ENCODE measurements at regions not wholly inside any gene's neighbourhood (a gene's known extent, or its start where the extent isn't known, plus 50 kb on each side); places are given as distances from the start of the nearest gene placed in this dataset.

GRCh38 chr18:44320619-44321460 is 359.8 kb upstream of the SETBP1 start:
- H3K4me3 ChIP-seq (ENCODE audit: low read length): no peak overlapping the region
- Mint-ChIP-seq H3K27me3 (ENCODE audit: low read depth in 2 of 2) (no peaks in the 10 kb centered on the region), H3K36me3 (no peaks in the 10 kb centered on the region), H3K4me1 (no peaks in the 10 kb centered on the region), H3K4me3 (no peak overlapping the region), H3K27ac (no peak overlapping the region), H3K9me3 (no peaks in the 10 kb centered on the region)
- no peak overlapping the region for H3K27ac ChIP-seq (ENCODE audit: low read length)
- no peaks in the 10 kb centered on the region for H3K4me1 ChIP-seq (ENCODE audit: control insufficient read depth, insufficient read depth, low read length)
- no peaks in the 10 kb centered on the region for H3K36me3 ChIP-seq (ENCODE audit: control insufficient read depth, insufficient read depth, low read length)
- WGBS (ENCODE audit: insufficient coverage): 90% methylated on average over 26 of the region's 26 CpGs
- TF ChIP-seq CTCF (IDR thresholded peaks at IDR 0.05): no peak
- H3K27me3 ChIP-seq (ENCODE audit: control insufficient read depth, insufficient read depth, low read length): no peaks in the 10 kb centered on the region
- DNase-seq (no peak), ATAC-seq (no peak)
- intact Hi-C loops (cut with micrococcal nuclease): no loop called here
- no peaks in the 10 kb centered on the region for H3K9me3 ChIP-seq (ENCODE audit: control insufficient read depth, insufficient read depth, low read length)

GRCh38 chr18:44321868-44322590 is 358.7 kb upstream of the SETBP1 start:
- ATAC-seq (no peak), DNase-seq (no peak)
- Histone ChIP-seq H3K27ac (ENCODE audit: low read length) (no peak overlapping the region), H3K9me3 (ENCODE audit: control insufficient read depth, insufficient read depth, low read length) (no peaks in the 10 kb centered on the region), H3K27me3 (ENCODE audit: control insufficient read depth, insufficient read depth, low read length) (no peaks in the 10 kb centered on the region), H3K4me3 (ENCODE audit: low read length) (no peak overlapping the region), H3K36me3 (ENCODE audit: control insufficient read depth, insufficient read depth, low read length) (no peaks in the 10 kb centered on the region), H3K4me1 (ENCODE audit: control insufficient read depth, insufficient read depth, low read length) (no peaks in the 10 kb centered on the region)
- H3K27ac Mint-ChIP-seq: no peak overlapping the region
- no peak for TF ChIP-seq CTCF (IDR thresholded peaks at IDR 0.05)
- intact Hi-C loops (cut with micrococcal nuclease): no loop called here
- H3K4me1 Mint-ChIP-seq: peaks cover 0 to 6% of the 10 kb centered on the region in 2 donors
- whole genome bisulfite sequencing (ENCODE audit: insufficient coverage): 78% methylated on average over 7 of the region's 7 CpGs
- no peaks in the 10 kb centered on the region for H3K27me3 Mint-ChIP-seq (ENCODE audit: low read depth in 2 of 2)
- H3K36me3 Mint-ChIP-seq: no peaks in the 10 kb centered on the region
- no peak overlapping the region for H3K4me3 Mint-ChIP-seq
- no peaks in the 10 kb centered on the region for H3K9me3 Mint-ChIP-seq

GRCh38 chr18:44323125-44323524 is 357.6 kb upstream of the SETBP1 start:
- no peaks in the 10 kb centered on the region for H3K27me3 ChIP-seq (ENCODE audit: control insufficient read depth, insufficient read depth, low read length)
- H3K4me3 Mint-ChIP-seq: no peak overlapping the region
- H3K4me1 ChIP-seq (ENCODE audit: control insufficient read depth, insufficient read depth, low read length): no peaks in the 10 kb centered on the region
- H3K36me3 ChIP-seq (ENCODE audit: control insufficient read depth, insufficient read depth, low read length): no peaks in the 10 kb centered on the region
- H3K4me3 ChIP-seq (ENCODE audit: low read length): no peak overlapping the region
- DNase-seq (no peak), ATAC-seq (no peak)
- no peak overlapping the region for H3K27ac Mint-ChIP-seq
- no peaks in the 10 kb centered on the region for H3K9me3 Mint-ChIP-seq
- H3K27ac ChIP-seq (ENCODE audit: low read length): no peak overlapping the region
- intact Hi-C loops (cut with micrococcal nuclease): no loop called here
- H3K36me3 Mint-ChIP-seq: no peaks in the 10 kb centered on the region
- H3K4me1 Mint-ChIP-seq: peaks cover 0 to 6% of the 10 kb centered on the region in 2 donors
- H3K27me3 Mint-ChIP-seq (ENCODE audit: low read depth in 2 of 2): no peaks in the 10 kb centered on the region
- TF ChIP-seq CTCF (IDR thresholded peaks at IDR 0.05): no peak
- H3K9me3 ChIP-seq (ENCODE audit: control insufficient read depth, insufficient read depth, low read length): no peaks in the 10 kb centered on the region

Data from natural killer cell (primary cell).